ENCODE measurements at regions not wholly inside any gene's neighbourhood (a gene's known extent, or its start where the extent isn't known, plus 50 kb on each side); places are given as distances from the start of the nearest gene placed in this dataset.

DNA sequence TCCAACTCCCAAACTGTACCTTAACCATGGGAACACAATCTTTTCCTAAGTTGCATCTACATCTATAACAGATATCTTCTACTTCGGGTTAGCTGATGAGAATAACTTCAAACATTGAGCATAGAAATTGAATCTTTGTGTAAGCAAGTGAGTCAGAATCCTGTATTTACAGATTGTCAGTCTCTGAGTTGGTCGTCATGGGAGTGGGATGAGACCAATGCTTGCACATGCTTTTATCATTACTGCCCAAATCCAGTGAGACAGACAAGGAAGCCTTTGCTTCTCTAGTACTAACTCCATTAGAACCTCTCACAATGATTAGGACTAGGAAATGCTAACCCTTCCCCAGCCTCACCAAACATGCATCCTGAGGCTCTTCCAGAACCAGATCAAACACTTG, 587.1 kb upstream of the ZNF717 start:
- TF ChIP-seq, protein P1, sequence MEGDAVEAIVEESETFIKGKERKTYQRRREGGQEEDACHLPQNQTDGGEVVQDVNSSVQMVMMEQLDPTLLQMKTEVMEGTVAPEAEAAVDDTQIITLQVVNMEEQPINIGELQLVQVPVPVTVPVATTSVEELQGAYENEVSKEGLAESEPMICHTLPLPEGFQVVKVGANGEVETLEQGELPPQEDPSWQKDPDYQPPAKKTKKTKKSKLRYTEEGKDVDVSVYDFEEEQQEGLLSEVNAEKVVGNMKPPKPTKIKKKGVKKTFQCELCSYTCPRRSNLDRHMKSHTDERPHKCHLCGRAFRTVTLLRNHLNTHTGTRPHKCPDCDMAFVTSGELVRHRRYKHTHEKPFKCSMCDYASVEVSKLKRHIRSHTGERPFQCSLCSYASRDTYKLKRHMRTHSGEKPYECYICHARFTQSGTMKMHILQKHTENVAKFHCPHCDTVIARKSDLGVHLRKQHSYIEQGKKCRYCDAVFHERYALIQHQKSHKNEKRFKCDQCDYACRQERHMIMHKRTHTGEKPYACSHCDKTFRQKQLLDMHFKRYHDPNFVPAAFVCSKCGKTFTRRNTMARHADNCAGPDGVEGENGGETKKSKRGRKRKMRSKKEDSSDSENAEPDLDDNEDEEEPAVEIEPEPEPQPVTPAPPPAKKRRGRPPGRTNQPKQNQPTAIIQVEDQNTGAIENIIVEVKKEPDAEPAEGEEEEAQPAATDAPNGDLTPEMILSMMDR (conservative IDR thresholded peaks at IDR 0.05; ENCODE audit: low read depth, low read length): no peak
- TF ChIP-seq EZH2 (IDR thresholded peaks at IDR 0.05; ENCODE audit: low read length, unreplicated experiment): no peak
